Mesenchymal stem cell (in vitro differentiated cells and primary cell): ENCODE measurements at regions not wholly inside any gene's neighbourhood (a gene's known extent, or its start where the extent isn't known, plus 50 kb on each side); places are given as distances from the start of the nearest gene placed in this dataset.
A peak's percentile ranks its signal among the peaks of the same experiment; 100 is the strongest.

Experiments
- DNase-seq: peaks from one replicate; pipeline ENCODE4 v3.0.0-alpha.2; 2013
- H2AFZ ChIP-seq: one replicate; pipeline ENCODE4 v1.6.1; 2013; ENCODE audit warnings: low read depth, mild to moderate bottlenecking, control low read depth, inconsistent platforms, low read length, moderate library complexity
- H2AK5ac ChIP-seq: 2 replicates; pipeline ENCODE4 v1.6.1; 2013; ENCODE audit warnings: low read length, moderate library complexity, mild to moderate bottlenecking, inconsistent platforms; ENCODE audit not compliant: severe bottlenecking
- H2BK120ac ChIP-seq: one replicate; pipeline ENCODE4 v1.6.1; 2013; ENCODE audit warnings: low read depth, mild to moderate bottlenecking, inconsistent platforms, low read length, moderate library complexity
- H2BK12ac ChIP-seq, 2 experiments: one replicate each; pipeline ENCODE4 v1.6.1; 2013; ENCODE audit warnings: inconsistent platforms in 2 of 2, low read length in 2 of 2, mild to moderate bottlenecking in 2 of 2, moderate library complexity in 2 of 2, control low read depth in 1 of 2
- H2BK15ac ChIP-seq: one replicate; pipeline ENCODE4 v1.6.1; 2013; ENCODE audit warnings: mild to moderate bottlenecking, low read depth, inconsistent platforms; ENCODE audit not compliant: poor library complexity, severe bottlenecking
- H2BK5ac ChIP-seq: 2 replicates; pipeline ENCODE4 v1.6.1; 2013; ENCODE audit warnings: low read depth, mild to moderate bottlenecking, low read length, control low read depth, inconsistent platforms; ENCODE audit not compliant: poor library complexity, severe bottlenecking
- H3K14ac ChIP-seq, 2 experiments: one replicate each; pipeline ENCODE4 v1.6.1; 2013; ENCODE audit warnings: inconsistent platforms in 2 of 2, low read length in 2 of 2, control low read depth in 1 of 2, mild to moderate bottlenecking in 1 of 2, moderate library complexity in 1 of 2
- H3K18ac ChIP-seq, 2 experiments: one replicate each; pipeline ENCODE4 v1.6.1; 2013; ENCODE audit warnings: inconsistent platforms in 2 of 2, low read length in 2 of 2, control low read depth in 1 of 2, low read depth in 1 of 2, mild to moderate bottlenecking in 1 of 2
- H3K23ac ChIP-seq, 2 experiments: one replicate each; pipeline ENCODE4 v1.6.1; 2013; ENCODE audit warnings: inconsistent platforms in 2 of 2, low read length in 2 of 2, mild to moderate bottlenecking in 2 of 2, moderate library complexity in 2 of 2, control low read depth in 1 of 2
- H3K27ac ChIP-seq: 2 replicates; pipeline ENCODE4 v1.5.1; 2013; ENCODE audit warnings: mild to moderate bottlenecking, moderate library complexity, low read length, control low read depth, inconsistent platforms; ENCODE audit not compliant: poor library complexity, severe bottlenecking
- H3K27me3 ChIP-seq, 2 experiments: 2 replicates each; pipeline versions ENCODE4 v1.6.1 to v1.7.0; 2013; ENCODE audit warnings: low read length in 2 of 2, mild to moderate bottlenecking in 2 of 2, moderate library complexity in 2 of 2, control low read depth in 1 of 2, inconsistent platforms in 1 of 2; ENCODE audit not compliant: control insufficient read depth in 1 of 2, insufficient read depth in 1 of 2
- H3K36me3 ChIP-seq, 2 experiments: 2 replicates each; pipeline versions ENCODE4 v1.6.1 to v1.7.0; 2013; ENCODE audit warnings: low read length in 2 of 2, control low read depth in 1 of 2, inconsistent platforms in 1 of 2, low read depth in 1 of 2, mild to moderate bottlenecking in 1 of 2; ENCODE audit not compliant: insufficient read depth in 2 of 2, control insufficient read depth in 1 of 2
- H3K4ac ChIP-seq, 2 experiments: one replicate each; pipeline ENCODE4 v1.6.1; 2013; ENCODE audit warnings: inconsistent platforms in 2 of 2, low read length in 2 of 2, mild to moderate bottlenecking in 2 of 2, moderate library complexity in 2 of 2, control low read depth in 1 of 2, low read depth in 1 of 2
- H3K4me1 ChIP-seq: 2 replicates; pipeline ENCODE4 v1.6.1; 2013; ENCODE audit warnings: low read depth, low read length, control low read depth; ENCODE audit not compliant: control insufficient read depth, insufficient read depth
- H3K4me2 ChIP-seq: 2 replicates; pipeline ENCODE4 v1.6.1; 2013; ENCODE audit warnings: low read length, mild to moderate bottlenecking, inconsistent platforms; ENCODE audit not compliant: poor library complexity, severe bottlenecking
- H3K4me3 ChIP-seq, 2 experiments: 2 replicates each; pipeline versions ENCODE4 v1.5.1 to v1.7.0; 2013; ENCODE audit warnings: low read length in 2 of 2, mild to moderate bottlenecking in 2 of 2, control low read depth in 1 of 2, low read depth in 1 of 2; ENCODE audit not compliant: insufficient read depth in 1 of 2
- H3K79me1 ChIP-seq: replicated peaks from 2 replicates; pipeline ENCODE4 v1.6.1; 2013; ENCODE audit warnings: mild to moderate bottlenecking, control low read depth, low read length, inconsistent platforms; ENCODE audit not compliant: poor library complexity, severe bottlenecking
- H3K9ac ChIP-seq: 2 replicates; pipeline ENCODE4 v1.7.0; 2013; ENCODE audit warnings: mild to moderate bottlenecking, low read length, moderate library complexity
- H3K9me3 ChIP-seq: 2 replicates; pipeline ENCODE4 v1.7.0; 2013; ENCODE audit warnings: mild to moderate bottlenecking, low read length; ENCODE audit not compliant: control insufficient read depth
- H4K8ac ChIP-seq: one replicate; pipeline ENCODE4 v1.6.1; 2013; ENCODE audit warnings: inconsistent platforms, mild to moderate bottlenecking, low read length, moderate library complexity
- H4K91ac ChIP-seq: one replicate; pipeline ENCODE4 v1.6.1; 2013; ENCODE audit warnings: mild to moderate bottlenecking, low read length, inconsistent platforms
- WGBS: methylation state at CpG from one replicate; pipeline ENCODE4 v1.1.7; 2013; ENCODE audit warnings: mixed read lengths; 5-methylcytosine and 5-hydroxymethylcytosine counted together

DNA sequence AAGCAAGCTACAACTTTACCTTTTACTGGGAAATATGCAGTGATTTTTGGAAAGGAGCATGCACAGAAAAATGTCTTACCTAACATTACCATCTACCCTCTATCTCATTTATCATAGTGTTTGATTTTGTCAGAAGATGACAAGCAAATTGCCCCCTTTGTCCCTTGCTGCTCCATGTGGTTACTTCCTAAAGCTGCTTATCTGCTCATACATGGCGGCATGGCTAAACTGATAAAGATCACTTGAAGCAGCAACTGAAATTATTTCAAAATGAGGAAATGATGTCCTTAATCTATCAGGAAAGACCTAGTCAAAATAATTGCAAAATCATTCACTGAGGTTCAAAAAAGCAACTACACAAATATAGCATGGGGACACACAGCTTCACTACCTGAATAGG lies 1198.5 kb upstream of the SORCS1 start:
- Histone ChIP-seq H3K23ac (no peak overlapping the region), H2BK12ac (no peak overlapping the region), H2BK15ac (no peak overlapping the region), H2AFZ (no peak overlapping the region), H3K9ac (no peak overlapping the region), H3K27me3 (no peaks in the 10 kb centered on the region), H4K8ac (no peak overlapping the region), H3K4ac (no peak overlapping the region), H3K14ac (no peak overlapping the region), H3K4me1 (no peaks in the 10 kb centered on the region), H3K27ac (no peak overlapping the region), H4K91ac (no peak overlapping the region), H3K9me3 (no peaks in the 10 kb centered on the region), H3K18ac (no peak overlapping the region), H2BK5ac (no peak overlapping the region), H3K36me3 (no peaks in the 10 kb centered on the region), H3K4me2 (no peak overlapping the region), H3K4me3 (no peak overlapping the region), H2AK5ac (no peak overlapping the region), H2BK120ac (no peak overlapping the region), H3K79me1 (no peaks in the 10 kb centered on the region)
- WGBS: 100% methylated on average over 1 of the region's 1 CpG
- DNase-seq: no peak

DNA sequence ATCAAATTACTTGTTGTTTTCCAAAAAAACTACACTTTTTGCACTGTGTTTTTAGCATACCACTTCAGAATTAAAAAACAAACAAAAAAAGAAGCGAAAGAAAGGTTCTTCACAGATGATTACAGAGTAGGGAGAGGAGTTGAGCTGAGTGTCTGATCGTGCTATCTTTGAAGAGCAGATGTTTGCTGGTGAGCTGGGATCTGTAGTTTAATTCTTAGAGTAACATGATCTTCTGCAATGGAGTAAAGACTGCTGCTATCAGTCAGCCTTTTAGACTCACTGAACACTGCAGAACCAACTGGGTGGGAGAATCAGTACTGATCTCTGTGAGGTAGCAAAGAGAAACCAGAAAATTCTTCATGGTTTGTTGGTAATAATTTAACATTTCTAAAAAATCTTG lies 1197.8 kb upstream of the SORCS1 start:
- H2AK5ac ChIP-seq: no peak overlapping the region
- no peak overlapping the region for H2BK5ac ChIP-seq
- H3K4me2 ChIP-seq: no peak overlapping the region
- H3K14ac ChIP-seq: no peak overlapping the region
- no peak for DNase-seq
- H3K9ac ChIP-seq: no peak overlapping the region
- no peak overlapping the region for H2BK15ac ChIP-seq
- H3K79me1 ChIP-seq: no peaks in the 10 kb centered on the region
- no peak overlapping the region for H2BK120ac ChIP-seq
- no peak overlapping the region for H3K18ac ChIP-seq
- H3K27ac ChIP-seq: no peak overlapping the region
- no peak overlapping the region for H2BK12ac ChIP-seq
- no peak overlapping the region for H4K91ac ChIP-seq
- H3K9me3 ChIP-seq: no peaks in the 10 kb centered on the region
- H3K4me3 ChIP-seq: no peak overlapping the region
- H4K8ac ChIP-seq: no peak overlapping the region
- H3K36me3 ChIP-seq: no peaks in the 10 kb centered on the region
- no peak overlapping the region for H3K23ac ChIP-seq
- 85% methylated on average over 2 of the region's 2 CpGs for WGBS
- no peak overlapping the region for H2AFZ ChIP-seq
- no peak overlapping the region for H3K4ac ChIP-seq
- H3K27me3 ChIP-seq: no peaks in the 10 kb centered on the region
- no peaks in the 10 kb centered on the region for H3K4me1 ChIP-seq

DNA sequence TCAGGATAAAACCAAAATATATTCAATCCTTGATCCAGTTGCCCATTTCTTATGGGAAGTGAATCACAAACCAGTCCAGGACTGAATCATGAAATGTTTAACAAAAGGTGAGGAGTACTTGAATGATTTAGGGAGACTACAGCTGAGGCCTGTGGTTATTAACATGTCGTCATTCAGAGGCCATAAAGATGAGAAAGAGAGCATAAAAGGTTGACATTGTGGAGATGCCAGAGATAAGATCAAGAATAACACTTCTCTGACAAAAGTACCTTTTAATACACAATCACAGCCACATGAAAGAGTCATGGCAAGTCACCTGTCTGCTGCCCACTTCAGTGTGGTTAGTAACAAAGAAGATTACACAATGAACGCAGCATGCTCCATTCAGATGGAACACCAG lies 1195.7 kb upstream of the SORCS1 start:
- no peak overlapping the region for H3K4ac ChIP-seq
- no peaks in the 10 kb centered on the region for H3K27me3 ChIP-seq
- no peaks in the 10 kb centered on the region for H3K4me1 ChIP-seq
- no peak overlapping the region for H3K4me2 ChIP-seq
- H2AK5ac ChIP-seq: no peak overlapping the region
- no peak overlapping the region for H3K27ac ChIP-seq
- no peak overlapping the region for H2BK15ac ChIP-seq
- no peak overlapping the region for H4K91ac ChIP-seq
- no peak overlapping the region for H2BK120ac ChIP-seq
- no peak overlapping the region for H3K23ac ChIP-seq
- no peaks in the 10 kb centered on the region for H3K79me1 ChIP-seq
- no peak overlapping the region for H2AFZ ChIP-seq
- no peaks in the 10 kb centered on the region for H3K9me3 ChIP-seq
- H3K36me3 ChIP-seq: no peaks in the 10 kb centered on the region
- H4K8ac ChIP-seq: no peak overlapping the region
- H2BK12ac ChIP-seq: no peak overlapping the region
- H3K18ac ChIP-seq: no peak overlapping the region
- H3K14ac ChIP-seq: no peak overlapping the region
- 78% methylated on average over 1 of the region's 2 CpGs for WGBS
- H2BK5ac ChIP-seq: no peak overlapping the region
- H3K9ac ChIP-seq: no peak overlapping the region
- no peak overlapping the region for H3K4me3 ChIP-seq
- DNase-seq: no peak

- Histone ChIP-seq H3K18ac (no peak overlapping the region), H3K36me3 (no peaks in the 10 kb centered on the region), H3K4ac (no peak overlapping the region)
Measured at GRCh38 chr10:108358912-108359311, 1194.4 kb upstream of the SORCS1 start.

More at GRCh38 chr10:108358912-108359311, 1194.4 kb upstream of the SORCS1 start:
- H4K91ac ChIP-seq: no peak overlapping the region
- H3K27ac ChIP-seq: no peak overlapping the region
- no peak overlapping the region for H2BK15ac ChIP-seq
- H3K9ac ChIP-seq: peak overlapping the region; percentile 58
- no peaks in the 10 kb centered on the region for H3K4me1 ChIP-seq
- H3K27me3 ChIP-seq: no peaks in the 10 kb centered on the region
- no peak overlapping the region for H2BK5ac ChIP-seq
- H2BK12ac ChIP-seq: no peak overlapping the region
- no peak overlapping the region for H2AFZ ChIP-seq
- H4K8ac ChIP-seq: no peak overlapping the region
- no peak overlapping the region for H2AK5ac ChIP-seq
- DNase-seq: peak; percentile 64
- no peaks in the 10 kb centered on the region for H3K79me1 ChIP-seq
- no peak overlapping the region for H3K14ac ChIP-seq
- no peak overlapping the region for H3K4me2 ChIP-seq
- H3K9me3 ChIP-seq: no peaks in the 10 kb centered on the region
- H3K23ac ChIP-seq: no peak overlapping the region
- WGBS: 25% methylated on average over 3 of the region's 3 CpGs
- no peak overlapping the region for H2BK120ac ChIP-seq
- no peak overlapping the region for H3K4me3 ChIP-seq
